ENCODE measurements at regions not wholly inside any gene's neighbourhood (a gene's known extent, or its start where the extent isn't known, plus 50 kb on each side); places are given as distances from the start of the nearest gene placed in this dataset.

DNA sequence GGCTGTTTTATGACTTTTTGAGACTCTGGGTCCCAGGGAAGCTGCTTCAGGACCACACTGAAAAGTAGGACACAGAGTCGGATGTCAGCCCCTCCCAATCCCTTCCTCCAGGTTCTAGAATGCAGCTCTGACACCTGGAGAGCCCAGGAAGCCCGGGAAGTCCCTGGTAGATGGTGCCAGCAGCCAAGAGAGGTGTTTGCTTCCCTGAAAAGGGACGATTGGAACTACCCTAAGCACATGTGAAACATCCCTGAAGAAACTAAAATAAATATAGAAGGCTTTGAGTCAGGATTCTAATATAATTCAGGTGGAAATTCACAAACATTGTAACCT is 163.2 kb upstream of the CYRIA start:
- intact Hi-C loops (cut with micrococcal nuclease): no loop called here

DNA sequence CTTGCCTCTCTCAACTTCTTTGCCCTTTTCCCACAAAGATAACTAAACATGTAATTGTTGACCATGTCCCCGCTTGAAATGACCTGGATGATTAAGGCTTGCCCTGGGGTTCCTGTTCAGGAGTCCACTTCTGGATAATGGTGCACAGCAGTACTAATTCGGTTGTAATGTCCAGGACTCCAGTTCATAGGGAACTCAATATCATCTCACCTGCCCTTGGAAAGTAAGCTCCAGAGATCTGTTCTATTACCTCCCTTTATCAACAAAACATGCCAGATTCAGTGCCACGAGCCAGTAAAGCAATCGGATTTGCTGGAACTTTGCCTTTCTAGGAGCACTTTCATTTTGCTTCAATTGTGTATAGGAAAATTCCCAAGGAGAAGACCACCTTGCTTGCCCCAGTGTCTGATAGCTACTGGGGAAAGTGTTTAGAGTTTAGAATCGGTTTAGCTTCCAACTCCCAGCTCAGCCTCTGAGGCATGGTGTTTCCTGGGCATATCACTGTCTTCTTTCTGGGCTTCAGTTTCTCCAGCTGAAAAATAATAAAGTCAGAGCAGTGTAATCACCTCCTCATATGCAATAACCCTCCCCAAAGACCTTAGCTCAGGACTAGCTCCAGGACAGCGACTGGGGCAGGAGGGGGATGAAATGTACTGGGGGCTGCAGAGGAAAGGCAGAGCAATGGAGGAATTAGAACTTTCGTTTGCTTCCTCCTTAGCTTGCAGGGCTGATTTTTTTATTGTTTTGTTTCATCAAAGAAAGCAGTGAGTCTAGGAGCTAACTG is 162.6 kb upstream of the CYRIA start:
- intact Hi-C loops (cut with micrococcal nuclease): no loop called here

DNA sequence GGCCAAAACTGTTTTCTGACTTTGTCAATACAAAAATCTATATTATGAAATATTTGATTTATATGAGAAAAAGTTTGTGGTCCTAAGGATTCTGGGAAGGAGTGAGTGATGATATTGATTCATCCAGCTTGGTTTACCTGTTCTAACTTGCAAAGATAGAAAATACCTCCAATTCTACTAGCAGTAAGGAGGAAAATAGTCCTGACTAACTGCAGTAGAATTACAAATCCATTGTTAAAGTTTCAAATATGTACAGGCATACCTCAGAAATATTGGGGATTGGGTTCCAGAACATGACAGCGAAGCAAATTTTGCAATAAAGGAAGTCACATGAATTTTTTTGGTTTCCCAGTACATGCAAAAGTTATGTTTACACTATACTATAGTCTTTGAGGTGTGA is 158.8 kb upstream of the CYRIA start:
- intact Hi-C loops (cut with micrococcal nuclease): no loop called here

DNA sequence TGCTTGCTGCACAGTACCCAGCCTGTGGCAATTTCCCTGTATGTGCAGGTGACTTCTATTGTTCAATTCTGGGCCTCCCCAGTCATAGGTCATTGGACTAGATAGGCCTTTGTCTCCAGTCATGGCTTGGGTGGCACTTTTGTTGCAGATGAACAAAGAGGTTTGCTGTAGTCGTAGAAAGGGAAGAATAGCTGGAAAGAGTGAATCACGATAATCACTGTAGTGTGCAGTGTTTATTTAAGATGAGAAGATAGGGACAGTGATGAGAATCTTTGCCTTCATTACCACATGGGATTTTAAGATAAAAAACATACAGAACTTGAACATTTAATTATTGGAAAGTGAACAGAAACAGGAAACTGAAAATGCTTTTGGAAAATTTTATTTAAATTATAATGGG is 156.1 kb upstream of the CYRIA start:
- intact Hi-C loops (cut with micrococcal nuclease): no loop called here

DNA sequence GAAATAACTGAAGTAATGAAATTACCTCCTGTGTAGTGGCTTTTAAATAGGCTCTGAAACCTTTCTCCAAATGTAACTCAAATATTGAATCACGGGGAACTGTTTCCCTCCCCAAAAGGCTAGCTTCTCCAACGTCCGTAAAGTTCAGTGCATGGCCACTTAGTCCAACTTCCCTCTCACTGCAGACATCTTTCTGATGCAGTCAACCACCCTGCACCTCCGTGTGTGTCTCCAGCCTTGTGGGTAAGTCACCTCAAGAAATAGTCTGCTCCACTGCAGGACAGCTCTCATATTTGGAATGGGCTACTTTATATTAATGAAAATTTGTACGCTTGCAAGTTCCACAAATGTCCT is 152.5 kb upstream of the CYRIA start:
- intact Hi-C loops (cut with micrococcal nuclease): no loop called here

DNA sequence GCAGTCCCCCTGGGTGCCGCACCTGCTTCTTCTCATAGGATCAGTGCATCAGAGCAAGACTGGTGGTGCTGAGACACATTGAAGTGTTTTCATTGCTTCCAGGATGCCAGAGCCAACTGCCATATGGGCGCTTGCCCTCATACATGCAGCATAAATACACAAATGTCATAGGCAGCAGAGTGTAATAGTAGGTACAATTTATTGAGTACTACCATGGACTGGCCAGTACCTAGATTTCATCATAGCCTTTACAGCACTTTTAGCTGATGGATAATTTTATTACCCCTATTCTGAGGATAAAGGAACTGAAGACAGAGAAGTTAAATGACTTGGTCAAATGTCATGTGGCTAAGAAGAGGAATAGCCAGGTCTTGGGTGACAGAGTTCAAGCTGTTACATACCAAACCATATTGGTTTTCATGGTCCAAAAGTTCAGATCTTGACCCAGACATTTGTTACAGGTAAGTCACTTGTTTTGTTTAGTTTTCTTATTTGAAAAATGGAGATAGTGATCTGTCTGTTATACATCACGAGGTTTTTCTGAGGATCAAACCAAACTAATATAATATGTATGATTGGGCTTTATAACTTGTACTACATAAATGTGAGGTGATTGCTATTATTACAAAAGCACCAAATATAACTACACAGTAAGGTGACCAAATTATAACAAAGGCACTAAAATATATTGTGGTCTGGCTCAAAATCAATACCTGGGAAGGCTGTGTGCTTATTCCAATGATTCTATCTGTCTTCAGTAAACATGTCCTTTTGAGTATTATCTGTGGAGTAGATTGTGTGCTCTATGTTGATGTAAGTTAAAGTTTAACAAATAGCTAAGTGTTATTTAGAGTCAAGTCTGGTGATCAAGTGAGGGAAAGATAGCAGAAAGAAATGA is 151.9 kb upstream of the CYRIA start:
- intact Hi-C loops (cut with micrococcal nuclease): no loop called here

DNA sequence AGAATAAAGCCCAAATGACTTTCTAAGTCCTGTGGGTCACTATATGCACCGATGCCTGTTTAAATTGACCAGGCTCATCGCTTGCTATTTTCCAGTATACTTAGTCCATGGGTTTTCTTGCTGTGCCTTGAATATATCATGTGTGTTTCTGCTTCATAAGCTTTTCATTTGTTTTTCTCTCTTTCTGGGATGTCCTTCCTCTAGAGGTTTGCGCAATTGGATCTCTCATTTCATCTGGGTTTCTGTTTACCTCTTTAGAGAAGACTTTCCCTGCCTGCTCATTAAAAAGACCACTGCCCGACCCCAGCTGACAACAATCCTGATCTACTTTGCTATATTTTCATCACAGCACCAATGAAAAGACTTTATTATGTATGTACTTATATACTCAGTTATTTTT is 150.9 kb upstream of the CYRIA start:
- intact Hi-C loops (cut with micrococcal nuclease): no loop called here

GRCh38 chr2:16816016-16816415 is 150.4 kb upstream of the CYRIA start:
- intact Hi-C loops (cut with micrococcal nuclease): no loop called here

GRCh38 chr2:16813593-16813992 is 148.0 kb upstream of the CYRIA start:
- intact Hi-C loops (cut with micrococcal nuclease): no loop called here

- intact Hi-C loops (cut with micrococcal nuclease): no loop called here
These were observed 132.8 kb upstream of the CYRIA start for GRCh38 chr2:16798472-16798871.

- intact Hi-C loops (cut with micrococcal nuclease): no loop called here
These were observed 125.9 kb upstream of the CYRIA start for GRCh38 chr2:16791496-16791895.

- intact Hi-C loops (cut with micrococcal nuclease): no loop called here
These were observed 119.5 kb upstream of the CYRIA start for GRCh38 chr2:16785149-16785548.

- intact Hi-C loops (cut with micrococcal nuclease): no loop called here
These were observed 119.0 kb upstream of the CYRIA start for GRCh38 chr2:16784652-16785051.

DNA sequence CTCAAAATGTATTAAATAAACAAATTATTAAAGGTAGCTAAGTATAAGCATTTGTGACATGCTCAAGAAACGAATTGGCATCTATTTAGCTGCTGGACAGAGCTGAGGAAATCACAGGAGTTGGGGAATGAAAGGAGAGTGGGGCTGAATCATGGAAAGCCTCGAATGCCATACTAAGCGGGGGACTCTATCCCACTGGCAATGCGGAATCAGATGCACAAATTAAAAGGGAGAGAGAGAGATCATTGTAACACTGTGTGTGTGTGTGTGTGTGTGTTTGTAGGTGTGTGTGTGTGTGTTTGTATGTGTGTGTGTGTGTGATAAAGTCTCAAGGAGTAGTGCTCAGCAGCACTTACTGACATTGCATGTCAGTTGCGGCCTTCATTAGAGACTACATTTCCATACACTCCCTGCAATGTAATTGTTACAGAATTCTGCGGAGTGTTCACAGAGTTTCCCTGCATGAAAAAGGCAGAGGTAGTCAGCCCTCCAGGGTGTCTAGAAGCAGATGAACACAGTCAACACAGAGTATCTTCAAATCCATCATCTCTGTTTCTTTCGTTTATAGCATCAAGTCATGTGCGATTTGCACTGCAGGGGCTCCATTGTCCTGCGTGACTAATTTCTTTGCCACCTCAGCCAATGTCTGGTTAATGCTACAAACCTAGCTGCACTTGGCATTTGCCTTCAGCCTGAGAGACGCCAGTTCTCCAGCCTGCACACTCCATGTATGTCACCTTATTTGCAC is 111.7 kb upstream of the CYRIA start:
- intact Hi-C loops (cut with micrococcal nuclease): no loop called here

DNA sequence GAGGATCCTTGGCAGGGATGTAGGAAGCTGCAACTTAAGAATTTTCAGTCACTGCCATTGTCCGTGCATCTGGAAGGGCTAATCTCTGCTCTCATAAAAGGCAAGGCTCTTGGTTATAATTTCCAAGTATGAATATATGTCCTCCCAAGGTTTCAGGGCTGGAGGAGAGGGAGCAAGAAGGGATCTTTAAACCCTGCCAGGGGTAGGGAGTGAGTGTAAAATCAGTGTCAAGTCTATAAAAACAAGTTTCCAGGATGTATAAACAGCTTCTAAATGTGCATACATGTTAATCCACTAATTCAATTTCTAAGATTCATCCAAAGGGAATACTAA is 110.2 kb upstream of the CYRIA start:
- intact Hi-C loops (cut with micrococcal nuclease): no loop called here

GRCh38 chr2:16774980-16775898 is 109.6 kb upstream of the CYRIA start:
- intact Hi-C loops (cut with micrococcal nuclease): loop anchor here (5.0 kb wide), 1 partner anchor 897 kb away; no protein-coding TSS in a partner anchor

- intact Hi-C loops (cut with micrococcal nuclease): loop anchor here (5.0 kb wide), 1 partner anchor 898 kb away; no protein-coding TSS in a partner anchor
These were observed 108.5 kb upstream of the CYRIA start for GRCh38 chr2:16774091-16774490.

DNA sequence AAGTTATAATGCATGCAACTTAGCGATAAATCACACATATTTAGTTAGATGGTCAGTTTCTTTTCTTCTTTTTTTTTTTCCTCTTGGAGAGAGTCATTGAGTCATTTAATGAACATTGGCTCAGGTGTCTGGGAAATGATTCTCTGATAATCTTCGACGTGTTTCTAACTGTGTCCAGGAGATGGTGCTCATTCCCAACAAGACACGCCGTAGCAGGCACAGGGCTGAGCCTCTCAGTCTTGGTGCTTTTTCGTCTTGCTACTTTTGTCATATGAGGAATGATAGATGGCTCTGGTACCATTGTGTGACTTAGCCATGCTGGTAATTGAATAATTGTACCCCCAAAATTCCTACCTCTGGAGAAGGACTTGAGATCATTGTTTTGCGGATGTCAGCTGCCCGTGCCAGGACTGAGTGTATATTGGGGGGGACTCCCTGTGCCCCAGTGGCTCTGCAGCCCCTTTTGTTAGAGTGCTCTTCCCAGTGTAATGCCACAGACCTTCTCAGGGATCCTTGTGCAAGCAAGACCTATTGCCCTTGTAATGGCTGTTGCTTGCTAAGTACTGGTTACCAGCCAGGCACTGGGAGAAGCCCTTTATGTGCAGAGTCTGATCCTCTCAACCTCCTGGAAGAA is 107.6 kb upstream of the CYRIA start:
- intact Hi-C loops (cut with micrococcal nuclease): loop anchor here (1.0 to 5.0 kb wide), 2 partner anchors 127 to 899 kb away; no protein-coding TSS in a partner anchor

DNA sequence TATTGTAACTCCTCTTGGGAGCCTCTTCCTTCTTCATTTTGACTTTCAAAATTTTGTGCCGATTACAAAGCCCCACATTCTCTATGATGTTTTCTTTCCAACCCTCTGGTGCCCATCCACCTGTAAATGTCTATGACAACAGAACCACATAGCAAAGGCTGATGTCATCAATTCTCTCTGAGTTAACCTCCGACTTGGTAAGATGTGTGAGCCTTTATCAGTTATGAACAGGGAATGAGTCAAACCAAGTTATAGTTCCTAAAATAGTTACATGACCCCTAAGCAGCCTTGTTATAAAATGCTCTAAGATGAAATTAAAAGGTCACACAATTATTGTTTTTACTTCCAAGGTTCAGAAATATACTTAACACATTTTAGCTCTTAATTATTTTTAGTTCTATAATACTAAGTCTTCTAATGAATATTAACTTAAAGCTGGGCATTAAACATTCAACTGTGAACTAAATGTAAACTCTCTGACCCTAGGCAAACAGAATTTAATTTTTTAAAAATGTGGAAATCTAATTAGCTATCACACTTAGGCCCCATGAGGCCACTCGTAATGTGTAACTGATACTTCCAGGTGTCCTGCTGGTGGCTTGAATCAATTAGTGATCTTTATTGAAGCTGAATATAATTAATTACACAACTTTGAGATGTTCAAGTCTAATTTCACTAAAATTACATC is 102.3 kb upstream of the CYRIA start:
- intact Hi-C loops (cut with micrococcal nuclease): no loop called here

- intact Hi-C loops (cut with micrococcal nuclease): no loop called here
These were observed 99.7 kb upstream of the CYRIA start for GRCh38 chr2:16765356-16765755.
